ENCODE measurements at regions not wholly inside any gene's neighbourhood (a gene's known extent, or its start where the extent isn't known, plus 50 kb on each side); places are given as distances from the start of the nearest gene placed in this dataset.

DNA sequence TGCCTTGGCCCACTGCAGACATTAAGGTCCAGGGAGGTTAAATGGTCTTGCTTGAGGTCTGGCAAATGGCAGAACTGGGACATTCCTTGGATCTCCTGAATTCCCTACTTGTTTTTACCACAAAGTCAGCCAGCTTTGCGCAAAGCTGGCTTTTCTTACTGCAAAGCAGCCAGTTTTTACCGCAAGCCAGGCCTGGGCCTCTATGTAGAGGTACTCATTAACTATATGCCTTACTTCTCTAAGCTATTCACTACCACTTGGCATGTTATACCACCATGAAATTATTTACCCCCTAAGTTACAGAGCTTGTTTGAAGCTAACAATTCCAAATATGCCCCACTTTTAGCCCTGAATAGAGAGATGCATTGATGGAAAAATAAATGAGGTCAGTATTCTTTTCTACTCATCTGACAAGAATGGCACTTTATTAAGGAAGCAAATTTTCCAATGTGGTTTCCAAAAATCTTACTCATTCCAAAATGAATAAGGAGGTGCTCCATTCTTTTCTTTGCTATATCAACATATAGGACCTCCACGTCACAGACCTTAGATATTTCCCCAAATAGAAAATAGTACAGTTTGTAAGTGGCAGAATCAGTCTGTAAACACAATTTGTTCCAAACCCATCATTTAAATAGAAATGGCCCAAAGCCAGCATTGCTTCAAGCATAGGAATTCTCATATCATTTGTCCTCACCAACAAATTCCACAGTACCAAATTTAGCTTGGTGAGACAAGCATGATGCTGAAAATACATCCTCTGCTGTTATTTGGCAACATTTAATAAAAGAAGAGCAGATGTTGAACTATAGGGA is 143.9 kb upstream of the TSC22D1 start:
- TF ChIP-seq, protein P1, sequence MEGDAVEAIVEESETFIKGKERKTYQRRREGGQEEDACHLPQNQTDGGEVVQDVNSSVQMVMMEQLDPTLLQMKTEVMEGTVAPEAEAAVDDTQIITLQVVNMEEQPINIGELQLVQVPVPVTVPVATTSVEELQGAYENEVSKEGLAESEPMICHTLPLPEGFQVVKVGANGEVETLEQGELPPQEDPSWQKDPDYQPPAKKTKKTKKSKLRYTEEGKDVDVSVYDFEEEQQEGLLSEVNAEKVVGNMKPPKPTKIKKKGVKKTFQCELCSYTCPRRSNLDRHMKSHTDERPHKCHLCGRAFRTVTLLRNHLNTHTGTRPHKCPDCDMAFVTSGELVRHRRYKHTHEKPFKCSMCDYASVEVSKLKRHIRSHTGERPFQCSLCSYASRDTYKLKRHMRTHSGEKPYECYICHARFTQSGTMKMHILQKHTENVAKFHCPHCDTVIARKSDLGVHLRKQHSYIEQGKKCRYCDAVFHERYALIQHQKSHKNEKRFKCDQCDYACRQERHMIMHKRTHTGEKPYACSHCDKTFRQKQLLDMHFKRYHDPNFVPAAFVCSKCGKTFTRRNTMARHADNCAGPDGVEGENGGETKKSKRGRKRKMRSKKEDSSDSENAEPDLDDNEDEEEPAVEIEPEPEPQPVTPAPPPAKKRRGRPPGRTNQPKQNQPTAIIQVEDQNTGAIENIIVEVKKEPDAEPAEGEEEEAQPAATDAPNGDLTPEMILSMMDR (IDR thresholded peaks at IDR 0.05 in 8 of 11, conservative IDR thresholded peaks at IDR 0.05 in 3 of 11), result no peak
- TF ChIP-seq POLR2AphosphoS5 (IDR thresholded peaks at IDR 0.05), result no peak
- no peak for TF ChIP-seq POLR2A (IDR thresholded peaks at IDR 0.05)
- Histone ChIP-seq H3K27ac (no peak overlapping the region), H3K4me1 (no peaks in the 10 kb centered on the region), H3K27me3 (replicated peaks in 1 of 7) (no peaks in the 10 kb centered on the region), H3K9me3 (peaks cover 0 to 16% (median 3%) of the 10 kb centered on the region in 8 donors), H3K4me3 (no peak overlapping the region), H3K36me3 (no peaks in the 10 kb centered on the region)
- intact Hi-C loops (cut with DNase I; ENCODE audit: low total_unique reads), result no loop called here
- no peak for DNase-seq
- 76 to 90% (median 88%) methylated on average over 3 of the region's 3 CpGs for WGBS, 5 donors

DNA sequence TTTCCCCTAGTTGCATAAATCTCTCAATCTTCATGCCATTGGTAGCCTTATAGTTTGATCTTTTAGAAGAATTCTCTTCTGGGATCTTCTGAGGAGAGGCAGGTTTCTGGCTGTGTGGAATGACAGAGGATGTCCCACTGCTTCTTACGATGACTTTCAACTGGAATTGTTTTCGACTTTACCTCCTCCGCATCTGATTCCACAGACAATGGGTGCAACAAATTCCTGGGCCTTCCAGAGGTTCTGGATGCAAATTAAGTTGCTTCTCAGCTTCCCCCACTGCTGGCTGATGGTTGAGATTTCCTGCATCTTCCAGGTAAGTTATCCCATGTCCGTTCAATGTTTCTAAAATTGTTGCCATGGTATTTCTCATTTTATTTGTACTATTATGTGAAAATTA is 142.3 kb upstream of the TSC22D1 start:
- no peak for TF ChIP-seq POLR2AphosphoS5 (IDR thresholded peaks at IDR 0.05)
- TF ChIP-seq, protein P1 (IDR thresholded peaks at IDR 0.05 in 8 of 11, conservative IDR thresholded peaks at IDR 0.05 in 3 of 11), result no peak
- TF ChIP-seq POLR2A (IDR thresholded peaks at IDR 0.05), result no peak
- Histone ChIP-seq H3K4me3 (no peak overlapping the region), H3K9me3 (peaks cover 0 to 16% (median 3%) of the 10 kb centered on the region in 8 donors), H3K4me1 (no peaks in the 10 kb centered on the region), H3K27me3 (replicated peaks in 1 of 7) (no peaks in the 10 kb centered on the region), H3K36me3 (no peaks in the 10 kb centered on the region), H3K27ac (no peak overlapping the region)
- intact Hi-C loops (cut with DNase I; ENCODE audit: low total_unique reads), result no loop called here
- no peak for DNase-seq
- WGBS, 5 donors, result 90 to 98% (median 92%) methylated on average over 4 of the region's 4 CpGs

DNA sequence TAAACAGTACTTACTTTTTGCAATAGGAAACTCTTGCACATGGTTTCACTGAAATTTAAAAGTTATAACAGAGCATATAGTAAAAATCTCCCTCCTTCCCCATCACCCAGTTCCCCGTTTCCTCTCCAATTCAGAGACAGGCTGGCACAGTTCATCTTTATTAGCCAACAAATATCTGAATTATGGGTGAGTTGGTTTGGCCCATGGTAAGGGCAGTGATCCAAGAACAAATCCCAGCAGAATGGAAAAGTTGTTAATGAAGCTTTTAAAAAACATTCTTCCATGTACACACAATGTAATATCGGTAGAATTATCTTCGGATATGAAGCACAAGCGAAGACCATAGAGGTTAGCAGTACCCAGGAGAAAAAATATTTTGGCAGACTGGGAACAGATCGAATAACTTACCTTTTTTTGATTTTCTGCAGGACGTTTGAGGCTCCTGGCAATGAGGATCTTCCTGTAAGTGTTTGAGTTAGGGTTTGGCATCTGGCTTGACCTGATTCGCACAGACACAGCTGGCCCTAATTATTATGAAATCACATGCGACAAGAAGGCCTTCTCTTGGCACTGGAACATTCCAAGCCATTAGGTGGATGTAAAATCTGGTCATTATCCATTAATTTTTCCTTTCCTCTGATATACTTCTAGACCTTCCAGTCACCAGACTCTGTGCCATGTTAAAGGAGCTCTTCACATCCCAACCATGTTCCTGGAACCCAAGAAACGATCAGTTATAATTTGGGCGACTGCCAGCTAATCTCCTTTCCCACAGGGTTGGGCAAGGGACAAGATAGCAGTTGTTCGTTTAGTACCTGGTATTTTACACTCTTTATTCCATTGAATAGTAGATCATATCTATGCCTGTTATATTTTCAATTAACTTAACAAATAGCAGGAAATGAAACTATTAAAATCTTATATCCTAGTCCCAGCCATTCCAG is 139.4 kb upstream of the TSC22D1 start:
- no peak for DNase-seq
- Histone ChIP-seq H3K27me3 (replicated peaks in 1 of 7) (no peaks in the 10 kb centered on the region), H3K9me3 (no peaks in the 10 kb centered on the region), H3K4me1 (no peaks in the 10 kb centered on the region), H3K4me3 (no peak overlapping the region), H3K27ac (no peak overlapping the region), H3K36me3 (no peaks in the 10 kb centered on the region)
- TF ChIP-seq POLR2AphosphoS5 (IDR thresholded peaks at IDR 0.05) (no peak), POLR2A (IDR thresholded peaks at IDR 0.05) (no peak)
- TF ChIP-seq, protein P1 (IDR thresholded peaks at IDR 0.05 in 8 of 11, conservative IDR thresholded peaks at IDR 0.05 in 3 of 11), result no peak
- intact Hi-C loops (cut with DNase I; ENCODE audit: low total_unique reads), result no loop called here
- WGBS, 5 donors, result 76 to 86% (median 82%) methylated on average over 11 of the region's 11 CpGs

Measured in spleen (tissue), 11 donors.